IMR-90 (cell line): ENCODE measurements at regions not wholly inside any gene's neighbourhood (a gene's known extent, or its start where the extent isn't known, plus 50 kb on each side); places are given as distances from the start of the nearest gene placed in this dataset.

ENCODE experiments used
- ATAC-seq: fragments of 200-7000 bp; cut with Tn5 transposase; 2 replicates; pipeline ENCODE4 v1.9.1; 2020; ENCODE audit warnings: low read depth, mild to moderate bottlenecking, moderate library complexity
- BruUV-seq: library from RNA; stranded (reverse); fragments of 400-500 nt; replicated peaks from 2 replicates; lab custom pipeline; 2021; lab: Mats Ljungman, UMichigan
- CTCF ChIA-PET: fragments of 300-600 bp; formaldehyde crosslinking; extraction: SDS; loops from one replicate; lab custom pipeline; 2021; ENCODE audit warnings: antibody characterized with exemption; lab: Yijun Ruan, JAX
- POLR2A ChIA-PET: fragments of 300-600 bp; sonication (Branson Sonifier 250); formaldehyde crosslinking; loops from one replicate; lab custom pipeline; 2022; ENCODE audit warnings: antibody characterized with exemption; ENCODE audit not compliant: unreplicated experiment; lab: Charles Lee
- DNase-seq: peaks from one replicate; pipeline ENCODE4 v3.0.0; 2013
- H2AFZ ChIP-seq: replicated peaks from 2 replicates; pipeline ENCODE3; 2013; ENCODE audit warnings: low read length, mild to moderate bottlenecking; ENCODE audit not compliant: poor library complexity
- H2AK5ac ChIP-seq: 2 replicates; pipeline ENCODE4 v1.6.1; 2013; ENCODE audit warnings: low read depth, low read length, inconsistent platforms
- H2AK9ac ChIP-seq: replicated peaks from 2 replicates; pipeline ENCODE3; 2013; ENCODE audit warnings: mild to moderate bottlenecking, low read depth, low read length, moderate library complexity; ENCODE audit not compliant: poor library complexity
- H2BK120ac ChIP-seq: 2 replicates; pipeline ENCODE4 v1.6.1; 2013; ENCODE audit warnings: low read depth, low read length, inconsistent platforms
- H2BK15ac ChIP-seq: 3 replicates; pipeline ENCODE4 v1.6.1; 2013; ENCODE audit warnings: low read depth, low read length, inconsistent platforms
- H2BK20ac ChIP-seq: 2 replicates; pipeline ENCODE4 v1.6.1; 2013; ENCODE audit warnings: low read depth, mild to moderate bottlenecking, inconsistent platforms, low read length, moderate library complexity
- H2BK5ac ChIP-seq: 2 replicates; pipeline ENCODE4 v1.6.1; 2013; ENCODE audit warnings: mild to moderate bottlenecking, low read depth, low read length, inconsistent platforms; ENCODE audit not compliant: poor library complexity, severe bottlenecking
- H3K14ac ChIP-seq: replicated peaks from 2 replicates; pipeline ENCODE4 v1.6.1; 2013; ENCODE audit warnings: low read depth, low read length, inconsistent platforms
- H3K18ac ChIP-seq: 2 replicates; pipeline ENCODE4 v1.6.1; 2013; ENCODE audit warnings: low read depth, low read length, control low read depth
- H3K23ac ChIP-seq: 2 replicates; pipeline ENCODE4 v1.6.1; 2013; ENCODE audit warnings: low read depth, low read length, inconsistent platforms
- H3K27ac ChIP-seq: 2 replicates; pipeline ENCODE4 v1.5.1; 2013; ENCODE audit warnings: mild to moderate bottlenecking, control low read depth, low read length; ENCODE audit not compliant: insufficient read depth
- H3K27me3 ChIP-seq: 2 replicates; pipeline ENCODE4 v1.6.1; 2013; ENCODE audit warnings: low read length; ENCODE audit not compliant: control insufficient read depth, insufficient read depth
- H3K36me3 ChIP-seq: 2 replicates; pipeline ENCODE4 v1.6.1; 2013; ENCODE audit warnings: low read length, mixed read lengths; ENCODE audit not compliant: control insufficient read depth, insufficient read depth
- H3K4ac ChIP-seq: 2 replicates; pipeline ENCODE4 v1.6.1; 2013; ENCODE audit warnings: low read depth, low read length, inconsistent platforms
- H3K4me1 ChIP-seq: 2 replicates; pipeline ENCODE4 v1.6.1; 2013; ENCODE audit warnings: low read length, mixed read lengths; ENCODE audit not compliant: control insufficient read depth, insufficient read depth
- H3K4me2 ChIP-seq: 2 replicates; pipeline ENCODE4 v1.6.1; 2013; ENCODE audit warnings: low read depth, mild to moderate bottlenecking, control low read depth, low read length, moderate library complexity
- H3K4me3 ChIP-seq: 2 replicates; pipeline ENCODE4 v1.5.1; 2013; ENCODE audit warnings: low read depth, mild to moderate bottlenecking, control low read depth, low read length, moderate library complexity; ENCODE audit not compliant: insufficient read depth
- H3K56ac ChIP-seq: 2 replicates; pipeline ENCODE4 v1.6.1; 2013; ENCODE audit warnings: low read length, inconsistent platforms; ENCODE audit not compliant: insufficient read depth; ENCODE audit errors: extremely low read depth
- H3K79me1 ChIP-seq, 2 experiments: 2 replicates each; pipeline ENCODE4 v1.6.1; 2013; ENCODE audit warnings: low read length in 2 of 2, inconsistent platforms in 1 of 2, low read depth in 1 of 2
- H3K9ac ChIP-seq: 2 replicates; pipeline ENCODE4 v1.6.1; 2013; ENCODE audit warnings: low read depth, low read length, control low read depth
- H3K9me1 ChIP-seq: 2 replicates; pipeline ENCODE4 v1.6.1; 2013; ENCODE audit warnings: low read length, inconsistent platforms; ENCODE audit not compliant: insufficient read depth
- H3K9me3 ChIP-seq: 2 replicates; pipeline ENCODE4 v1.6.1; 2013; ENCODE audit warnings: low read length; ENCODE audit not compliant: control insufficient read depth, insufficient read depth
- H4K20me1 ChIP-seq: 2 replicates; pipeline ENCODE4 v1.6.1; 2013; ENCODE audit warnings: low read length, inconsistent platforms; ENCODE audit not compliant: insufficient read depth
- H4K5ac ChIP-seq: 2 replicates; pipeline ENCODE4 v1.6.1; 2013; ENCODE audit warnings: mild to moderate bottlenecking, low read depth, low read length, control low read depth
- H4K8ac ChIP-seq, 2 experiments: 2 replicates each; pipeline ENCODE4 v1.6.1; 2013; ENCODE audit warnings: low read depth in 2 of 2, low read length in 2 of 2, control low read depth in 1 of 2, inconsistent platforms in 1 of 2
- H4K91ac ChIP-seq: 2 replicates; pipeline ENCODE4 v1.6.1; 2013; ENCODE audit warnings: low read depth, low read length, inconsistent platforms; ENCODE audit not compliant: insufficient read depth
- BHLHE40 ChIP-seq: fragments of 150-350 bp; IDR thresholded peaks from 2 replicates; pipeline ENCODE4 v1.6.1; 2016; ENCODE audit warnings: mild to moderate bottlenecking, low read depth, low read length
- CEBPB ChIP-seq: IDR thresholded peaks from 2 replicates; pipeline ENCODE4 v1.6.1; 2012; ENCODE audit warnings: low read depth, low read length, improper control_type of control experiment
- CHD1 ChIP-seq: IDR thresholded peaks from 2 replicates; pipeline ENCODE4 v1.6.1; 2012; ENCODE audit warnings: low read depth, low read length, improper control_type of control experiment
- CTCF ChIP-seq: conservative IDR thresholded peaks from 2 replicates; pipeline ENCODE4 v1.5.1; 2012; ENCODE audit warnings: mild to moderate bottlenecking, low read depth, low read length, improper control_type of control experiment
- ELK1 ChIP-seq: fragments of 150-350 bp; IDR thresholded peaks from 2 replicates; pipeline ENCODE4 v1.6.1; 2016; ENCODE audit warnings: low read depth, mild to moderate bottlenecking, low read length, moderate library complexity, borderline replicate concordance
- FOS ChIP-seq: fragments of 150-350 bp; IDR thresholded peaks from 2 replicates; pipeline ENCODE4 v1.6.1; 2016; ENCODE audit warnings: low read depth, low read length
- MAFK ChIP-seq: IDR thresholded peaks from 2 replicates; pipeline ENCODE4 v1.6.1; 2012; ENCODE audit warnings: low read depth, low read length, improper control_type of control experiment
- MAZ ChIP-seq: IDR thresholded peaks from 2 replicates; pipeline ENCODE4 v1.6.1; 2012; ENCODE audit warnings: low read depth, mild to moderate bottlenecking, low read length, improper control_type of control experiment, moderate library complexity, borderline replicate concordance
- MXI1 ChIP-seq: IDR thresholded peaks from 2 replicates; pipeline ENCODE4 v1.6.1; 2012; ENCODE audit warnings: low read depth, mild to moderate bottlenecking, low read length, moderate library complexity, borderline replicate concordance
- NFE2L2 ChIP-seq: fragments of 150-350 bp; IDR thresholded peaks from 2 replicates; pipeline ENCODE4 v1.6.1; 2016; ENCODE audit warnings: low read depth, mild to moderate bottlenecking, low read length
- POLR2A ChIP-seq: IDR thresholded peaks from 2 replicates; pipeline ENCODE4 v1.6.1; 2012; ENCODE audit warnings: mild to moderate bottlenecking, low read depth, low read length
- RAD21 ChIP-seq: IDR thresholded peaks from 2 replicates; pipeline ENCODE4 v1.6.1; 2012; ENCODE audit warnings: low read length, improper control_type of control experiment
- RCOR1 ChIP-seq: IDR thresholded peaks from 2 replicates; pipeline ENCODE4 v1.6.1; 2012; ENCODE audit warnings: mild to moderate bottlenecking, low read length, improper control_type of control experiment; ENCODE audit not compliant: insufficient replicate concordance
- RFX5 ChIP-seq: IDR thresholded peaks from 2 replicates; pipeline ENCODE4 v1.8.0; 2012; ENCODE audit warnings: low read depth, mild to moderate bottlenecking, low read length, moderate library complexity
- SMC3 ChIP-seq: fragments of 150-350 bp; IDR thresholded peaks from 2 replicates; pipeline ENCODE4 v1.6.1; 2016; ENCODE audit warnings: low read depth, mild to moderate bottlenecking, antibody characterized with exemption, low read length, moderate library complexity
- USF2 ChIP-seq: fragments of 150-350 bp; IDR thresholded peaks from 2 replicates; pipeline ENCODE4 v1.6.1; 2017; ENCODE audit warnings: mild to moderate bottlenecking, antibody characterized with exemption, low read length, low read depth
- WGBS, 2 experiments: methylation state at CpG; one replicate each; pipeline versions ENCODE4 v1.1.5 to v1.1.7; 2013; ENCODE audit warnings: missing lambda C conversion rate in 2 of 2; ENCODE audit not compliant: insufficient read length in 1 of 2; ENCODE audit errors: extremely low coverage in 2 of 2; 5-methylcytosine and 5-hydroxymethylcytosine counted together
- dilution Hi-C: fragments of 300-500 bp; cut with HindIII; formaldehyde crosslinking; loops from one replicate; pipeline ENCODE4 v1.14.3; 2018; ENCODE audit warnings: low sequenced_read_pairs; ENCODE audit not compliant: unreplicated experiment
- in situ Hi-C: fragments of 300-500 bp; cut with MboI; formaldehyde crosslinking; loops from 3 replicates; pipeline ENCODE4 v1.14.3; 2019; ENCODE audit warnings: low sequenced_read_pairs, inconsistent platforms, mixed read lengths
- intact Hi-C: fragments of 100-400 bp; cut with micrococcal nuclease; formaldehyde crosslinking; loops from 2 replicates; pipeline ENCODE4 v1.10.0; 2022

GRCh38 chr20:55614220-55614757 is 391.0 kb downstream of the CBLN4 start:
- no peaks in the 10 kb centered on the region for H3K27me3 ChIP-seq

More at GRCh38 chr20:55614220-55614757, 391.0 kb downstream of the CBLN4 start:
- Histone ChIP-seq H4K91ac (no peak overlapping the region), H4K8ac (no peak overlapping the region), H3K4me2 (no peak overlapping the region), H2AK9ac (no peak overlapping the region), H2BK15ac (no peak overlapping the region), H3K27ac (no peak overlapping the region), H2AFZ (no peak overlapping the region), H3K4me1 (no peaks in the 10 kb centered on the region), H3K79me1 (no peaks in the 10 kb centered on the region), H2AK5ac (no peak overlapping the region), H3K4ac (no peak overlapping the region), H3K9me1 (no peaks in the 10 kb centered on the region), H3K14ac (no peak overlapping the region), H3K23ac (no peak overlapping the region), H2BK20ac (no peak overlapping the region), H3K36me3 (no peaks in the 10 kb centered on the region), H2BK5ac (no peak overlapping the region), H3K9ac (no peak overlapping the region), H2BK120ac (no peak overlapping the region), H3K18ac (no peak overlapping the region), H3K9me3 (peaks cover 14% of the 10 kb centered on the region), H3K56ac (no peak overlapping the region), H3K4me3 (no peak overlapping the region), H4K20me1 (no peaks in the 10 kb centered on the region), H4K5ac (no peak overlapping the region)
- no CpG with 5 or more reads among the region's 7 CpGs for WGBS, 2 experiments
- dilution Hi-C loops (no loop called here), intact Hi-C loops (loop anchor here (5.0 kb wide), 1 partner anchor 528 kb away; no protein-coding TSS in a partner anchor), in situ Hi-C loops (no loop called here)
- TF ChIP-seq NFE2L2 (no peak), CHD1 (no peak), FOS (no peak), RAD21 (no peak), CTCF (no peak), ELK1 (no peak), MXI1 (no peak), RFX5 (no peak), MAZ (no peak), MAFK (no peak), SMC3 (no peak), BHLHE40 (no peak), CEBPB (no peak), USF2 (no peak), POLR2A (no peak), RCOR1 (no peak)
- ATAC-seq (no peak), DNase-seq (no peak)
- ChIA-PET POLR2A (no interaction called here), CTCF (interaction anchor here (0.5 kb wide), 1 partner anchor 36 kb away, joined by 3 read pairs; no protein-coding TSS in a partner anchor)
- BruUV-seq: no TSS peak
